IMR-90 (cell line): ENCODE measurements at regions not wholly inside any gene's neighbourhood (a gene's known extent, or its start where the extent isn't known, plus 50 kb on each side); places are given as distances from the start of the nearest gene placed in this dataset.

Experiments used
- ATAC-seq: fragments of 200-7000 bp; cut with Tn5 transposase; 2 replicates; pipeline ENCODE4 v1.9.1; 2020; ENCODE audit warnings: low read depth, mild to moderate bottlenecking, moderate library complexity
- BruUV-seq: library from RNA; stranded (reverse); fragments of 400-500 nt; replicated peaks from 2 replicates; lab custom pipeline; 2021; lab: Mats Ljungman, UMichigan
- CTCF ChIA-PET: fragments of 300-600 bp; formaldehyde crosslinking; extraction: SDS; loops from one replicate; lab custom pipeline; 2021; ENCODE audit warnings: antibody characterized with exemption; lab: Yijun Ruan, JAX
- POLR2A ChIA-PET: fragments of 300-600 bp; sonication (Branson Sonifier 250); formaldehyde crosslinking; loops from one replicate; lab custom pipeline; 2022; ENCODE audit warnings: antibody characterized with exemption; ENCODE audit not compliant: unreplicated experiment; lab: Charles Lee
- DNase-seq: peaks from one replicate; pipeline ENCODE4 v3.0.0; 2013
- H2AFZ ChIP-seq: replicated peaks from 2 replicates; pipeline ENCODE3; 2013; ENCODE audit warnings: low read length, mild to moderate bottlenecking; ENCODE audit not compliant: poor library complexity
- H2AK5ac ChIP-seq: 2 replicates; pipeline ENCODE4 v1.6.1; 2013; ENCODE audit warnings: low read depth, low read length, inconsistent platforms
- H2AK9ac ChIP-seq: replicated peaks from 2 replicates; pipeline ENCODE3; 2013; ENCODE audit warnings: mild to moderate bottlenecking, low read depth, low read length, moderate library complexity; ENCODE audit not compliant: poor library complexity
- H2BK120ac ChIP-seq: 2 replicates; pipeline ENCODE4 v1.6.1; 2013; ENCODE audit warnings: low read depth, low read length, inconsistent platforms
- H2BK15ac ChIP-seq: 3 replicates; pipeline ENCODE4 v1.6.1; 2013; ENCODE audit warnings: low read depth, low read length, inconsistent platforms
- H2BK20ac ChIP-seq: 2 replicates; pipeline ENCODE4 v1.6.1; 2013; ENCODE audit warnings: low read depth, mild to moderate bottlenecking, inconsistent platforms, low read length, moderate library complexity
- H2BK5ac ChIP-seq: 2 replicates; pipeline ENCODE4 v1.6.1; 2013; ENCODE audit warnings: mild to moderate bottlenecking, low read depth, low read length, inconsistent platforms; ENCODE audit not compliant: poor library complexity, severe bottlenecking
- H3K14ac ChIP-seq: replicated peaks from 2 replicates; pipeline ENCODE4 v1.6.1; 2013; ENCODE audit warnings: low read depth, low read length, inconsistent platforms
- H3K18ac ChIP-seq: 2 replicates; pipeline ENCODE4 v1.6.1; 2013; ENCODE audit warnings: low read depth, low read length, control low read depth
- H3K23ac ChIP-seq: 2 replicates; pipeline ENCODE4 v1.6.1; 2013; ENCODE audit warnings: low read depth, low read length, inconsistent platforms
- H3K27ac ChIP-seq: 2 replicates; pipeline ENCODE4 v1.5.1; 2013; ENCODE audit warnings: mild to moderate bottlenecking, control low read depth, low read length; ENCODE audit not compliant: insufficient read depth
- H3K27me3 ChIP-seq: 2 replicates; pipeline ENCODE4 v1.6.1; 2013; ENCODE audit warnings: low read length; ENCODE audit not compliant: control insufficient read depth, insufficient read depth
- H3K36me3 ChIP-seq: 2 replicates; pipeline ENCODE4 v1.6.1; 2013; ENCODE audit warnings: low read length, mixed read lengths; ENCODE audit not compliant: control insufficient read depth, insufficient read depth
- H3K4ac ChIP-seq: 2 replicates; pipeline ENCODE4 v1.6.1; 2013; ENCODE audit warnings: low read depth, low read length, inconsistent platforms
- H3K4me1 ChIP-seq: 2 replicates; pipeline ENCODE4 v1.6.1; 2013; ENCODE audit warnings: low read length, mixed read lengths; ENCODE audit not compliant: control insufficient read depth, insufficient read depth
- H3K4me2 ChIP-seq: 2 replicates; pipeline ENCODE4 v1.6.1; 2013; ENCODE audit warnings: low read depth, mild to moderate bottlenecking, control low read depth, low read length, moderate library complexity
- H3K4me3 ChIP-seq: 2 replicates; pipeline ENCODE4 v1.5.1; 2013; ENCODE audit warnings: low read depth, mild to moderate bottlenecking, control low read depth, low read length, moderate library complexity; ENCODE audit not compliant: insufficient read depth
- H3K56ac ChIP-seq: 2 replicates; pipeline ENCODE4 v1.6.1; 2013; ENCODE audit warnings: low read length, inconsistent platforms; ENCODE audit not compliant: insufficient read depth; ENCODE audit errors: extremely low read depth
- H3K79me1 ChIP-seq, 2 experiments: 2 replicates each; pipeline ENCODE4 v1.6.1; 2013; ENCODE audit warnings: low read length in 2 of 2, inconsistent platforms in 1 of 2, low read depth in 1 of 2
- H3K9ac ChIP-seq: 2 replicates; pipeline ENCODE4 v1.6.1; 2013; ENCODE audit warnings: low read depth, low read length, control low read depth
- H3K9me1 ChIP-seq: 2 replicates; pipeline ENCODE4 v1.6.1; 2013; ENCODE audit warnings: low read length, inconsistent platforms; ENCODE audit not compliant: insufficient read depth
- H3K9me3 ChIP-seq: 2 replicates; pipeline ENCODE4 v1.6.1; 2013; ENCODE audit warnings: low read length; ENCODE audit not compliant: control insufficient read depth, insufficient read depth
- H4K20me1 ChIP-seq: 2 replicates; pipeline ENCODE4 v1.6.1; 2013; ENCODE audit warnings: low read length, inconsistent platforms; ENCODE audit not compliant: insufficient read depth
- H4K5ac ChIP-seq: 2 replicates; pipeline ENCODE4 v1.6.1; 2013; ENCODE audit warnings: mild to moderate bottlenecking, low read depth, low read length, control low read depth
- H4K8ac ChIP-seq, 2 experiments: 2 replicates each; pipeline ENCODE4 v1.6.1; 2013; ENCODE audit warnings: low read depth in 2 of 2, low read length in 2 of 2, control low read depth in 1 of 2, inconsistent platforms in 1 of 2
- H4K91ac ChIP-seq: 2 replicates; pipeline ENCODE4 v1.6.1; 2013; ENCODE audit warnings: low read depth, low read length, inconsistent platforms; ENCODE audit not compliant: insufficient read depth
- CEBPB ChIP-seq: IDR thresholded peaks from 2 replicates; pipeline ENCODE4 v1.6.1; 2012; ENCODE audit warnings: low read depth, low read length, improper control_type of control experiment
- FOS ChIP-seq: fragments of 150-350 bp; IDR thresholded peaks from 2 replicates; pipeline ENCODE4 v1.6.1; 2016; ENCODE audit warnings: low read depth, low read length
- MAFK ChIP-seq: IDR thresholded peaks from 2 replicates; pipeline ENCODE4 v1.6.1; 2012; ENCODE audit warnings: low read depth, low read length, improper control_type of control experiment
- MXI1 ChIP-seq: IDR thresholded peaks from 2 replicates; pipeline ENCODE4 v1.6.1; 2012; ENCODE audit warnings: low read depth, mild to moderate bottlenecking, low read length, moderate library complexity, borderline replicate concordance
- RAD21 ChIP-seq: IDR thresholded peaks from 2 replicates; pipeline ENCODE4 v1.6.1; 2012; ENCODE audit warnings: low read length, improper control_type of control experiment
- RCOR1 ChIP-seq: IDR thresholded peaks from 2 replicates; pipeline ENCODE4 v1.6.1; 2012; ENCODE audit warnings: mild to moderate bottlenecking, low read length, improper control_type of control experiment; ENCODE audit not compliant: insufficient replicate concordance
- SMC3 ChIP-seq: fragments of 150-350 bp; IDR thresholded peaks from 2 replicates; pipeline ENCODE4 v1.6.1; 2016; ENCODE audit warnings: low read depth, mild to moderate bottlenecking, antibody characterized with exemption, low read length, moderate library complexity
- WGBS, 2 experiments: methylation state at CpG; one replicate each; pipeline versions ENCODE4 v1.1.5 to v1.1.7; 2013; ENCODE audit warnings: missing lambda C conversion rate in 2 of 2; ENCODE audit not compliant: insufficient read length in 1 of 2; ENCODE audit errors: extremely low coverage in 2 of 2; 5-methylcytosine and 5-hydroxymethylcytosine counted together
- dilution Hi-C: fragments of 300-500 bp; cut with HindIII; formaldehyde crosslinking; loops from one replicate; pipeline ENCODE4 v1.14.3; 2018; ENCODE audit warnings: low sequenced_read_pairs; ENCODE audit not compliant: unreplicated experiment
- in situ Hi-C: fragments of 300-500 bp; cut with MboI; formaldehyde crosslinking; loops from 3 replicates; pipeline ENCODE4 v1.14.3; 2019; ENCODE audit warnings: low sequenced_read_pairs, inconsistent platforms, mixed read lengths
- intact Hi-C: fragments of 100-400 bp; cut with micrococcal nuclease; formaldehyde crosslinking; loops from 2 replicates; pipeline ENCODE4 v1.10.0; 2022

DNA sequence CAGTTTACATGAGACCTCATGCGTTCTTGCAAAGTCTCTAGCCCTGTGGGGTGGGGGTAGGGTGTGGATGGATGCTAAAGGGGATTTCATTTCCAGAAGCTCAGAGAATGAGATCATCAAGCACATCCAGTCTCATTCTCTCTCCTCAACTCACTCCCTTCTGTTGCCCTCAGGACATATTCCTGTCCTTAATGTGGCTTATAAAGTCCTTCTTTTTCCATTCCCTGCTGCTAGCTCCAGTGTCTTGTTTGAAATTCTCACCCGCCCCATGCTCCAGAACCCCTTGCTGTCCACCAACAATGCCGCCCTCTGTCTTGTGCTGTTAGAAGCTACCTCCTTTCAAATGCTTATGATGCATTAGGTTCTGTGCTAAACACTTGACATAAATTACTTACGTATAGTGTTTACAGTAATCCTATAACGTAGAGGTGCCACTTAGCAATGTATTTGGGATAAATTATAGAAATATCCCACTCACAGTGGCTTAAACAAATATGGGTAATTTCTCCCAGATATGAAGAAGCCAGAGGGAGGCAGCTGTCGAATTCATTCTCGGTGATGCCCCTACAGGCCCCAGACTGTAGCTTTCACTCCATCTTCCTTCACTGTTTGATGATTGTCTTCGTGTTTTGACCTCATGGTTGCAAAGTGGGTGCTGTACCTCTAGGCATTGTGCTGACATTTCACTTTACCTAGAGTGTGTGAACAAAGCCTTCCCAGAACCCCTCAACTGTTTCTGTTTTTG is 273.1 kb upstream of the TBL1XR1 start (continued):
- TF ChIP-seq MXI1 = no peak

- Histone ChIP-seq H3K4me3 (no peak overlapping the region), H3K36me3 (no peaks in the 10 kb centered on the region), H3K18ac (no peak overlapping the region), H4K91ac (no peak overlapping the region), H3K14ac (no peak overlapping the region), H3K4ac (no peak overlapping the region), H3K9ac (no peak overlapping the region), H2AK5ac (no peak overlapping the region), H4K8ac (no peak overlapping the region), H3K79me1 (no peaks in the 10 kb centered on the region), H3K4me1 (peaks cover 7% of the 10 kb centered on the region), H3K9me3 (no peaks in the 10 kb centered on the region), H2BK20ac (no peak overlapping the region), H3K27me3 (no peaks in the 10 kb centered on the region), H2BK15ac (no peak overlapping the region), H2AFZ (no peak overlapping the region), H3K4me2 (no peak overlapping the region), H3K56ac (no peak overlapping the region), H3K9me1 (peaks cover 4% of the 10 kb centered on the region; the same call in 1 of the 2 replicates), H2AK9ac (no peak overlapping the region), H3K23ac (no peak overlapping the region), H4K20me1 (no peaks in the 10 kb centered on the region), H3K27ac (no peak overlapping the region), H2BK120ac (no peak overlapping the region), H4K5ac (no peak overlapping the region), H2BK5ac (no peak overlapping the region)
- BruUV-seq = no TSS peak
- POLR2A ChIA-PET = no interaction called here
- ATAC-seq (no peak), DNase-seq (no peak)
- CTCF ChIA-PET = no interaction called here
- WGBS, 2 experiments = no CpG with 5 or more reads among the region's 4 CpGs
- no peak for TF ChIP-seq SMC3
- no peak for TF ChIP-seq RAD21
- no peak for TF ChIP-seq RCOR1
- no peak for TF ChIP-seq FOS
- no peak for TF ChIP-seq MAFK
- no peak for TF ChIP-seq MXI1
- TF ChIP-seq CEBPB = no peak
- dilution Hi-C loops = no loop called here
- in situ Hi-C loops = no loop called here
- intact Hi-C loops = loop anchor here (10.0 kb wide), 1 partner anchor 353 kb away; no protein-coding TSS in a partner anchor
Measured at GRCh38 chr3:177471733-177472480, 274.6 kb upstream of the TBL1XR1 start.
